AG08396 (cell line): ENCODE measurements at regions not wholly inside any gene's neighbourhood (a gene's known extent, or its start where the extent isn't known, plus 50 kb on each side); places are given as distances from the start of the nearest gene placed in this dataset.
"Not testable (repeated sequence)": the region's sequence is repeated elsewhere in the genome, so short reads cannot be mapped to it uniquely, and the experiment has no call there.

Experiments
- DNase-seq: peaks from one replicate; pipeline ENCODE4 v3.0.0; 2012; ENCODE audit warnings: low spot score, mixed read lengths

DNA sequence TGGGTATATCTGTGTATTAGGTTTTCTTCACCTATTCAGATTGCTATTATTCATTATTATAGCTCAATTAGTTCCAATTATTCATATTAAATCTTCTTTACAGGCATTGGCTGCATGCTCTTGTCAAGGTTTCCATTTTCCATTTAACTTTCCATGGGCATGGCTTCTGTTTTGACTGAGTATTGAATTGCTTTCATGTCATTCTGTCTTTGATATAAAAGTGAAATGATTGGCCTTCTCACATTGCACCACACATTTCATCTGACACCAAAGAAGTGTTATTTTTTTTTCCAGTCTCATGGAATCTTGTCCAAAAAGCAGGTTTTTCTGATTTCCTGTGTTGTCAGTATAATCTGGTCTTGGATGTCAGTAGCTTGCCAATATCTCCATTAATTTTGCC, 1244.3 kb downstream of the RAPGEF2 start:
- no peak for DNase-seq

DNA sequence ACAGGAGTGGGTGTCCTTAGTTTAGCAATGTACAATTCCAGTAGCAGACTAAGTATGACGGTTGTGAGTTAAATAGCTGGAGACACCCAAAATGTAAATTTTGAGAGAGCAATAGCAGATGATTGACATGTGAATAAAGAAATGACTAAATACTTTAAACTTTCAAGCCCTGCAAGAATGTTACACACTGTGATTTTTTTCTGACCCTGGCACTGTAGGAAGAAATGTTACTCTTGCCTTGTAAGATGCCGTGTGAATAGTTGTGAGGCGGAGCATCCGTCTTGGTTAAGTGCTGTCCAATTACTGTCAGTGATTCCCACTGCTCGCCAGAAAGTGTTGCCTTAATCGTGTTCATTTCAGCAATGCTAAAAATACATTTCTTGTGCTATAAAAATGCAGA, 1248.1 kb downstream of the RAPGEF2 start:
- no peak for DNase-seq

DNA sequence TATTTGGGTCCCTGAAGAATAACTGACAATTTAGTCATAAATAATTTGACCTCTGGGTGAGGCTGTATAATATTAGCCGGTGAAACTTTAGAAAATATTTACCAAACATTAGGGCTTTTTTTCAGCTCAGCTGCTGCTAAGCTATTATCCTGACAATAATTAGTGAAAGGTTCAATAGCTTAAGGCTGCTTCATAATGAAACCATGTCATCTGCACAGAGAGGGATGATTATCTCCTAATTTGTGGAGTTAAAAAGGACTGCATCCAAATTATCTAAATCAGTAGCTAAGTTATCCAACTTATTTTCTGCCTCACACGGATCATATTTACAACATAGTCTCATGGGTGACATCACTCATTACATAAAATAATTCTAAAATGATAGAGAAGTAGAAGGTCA, 1249.8 kb downstream of the RAPGEF2 start:
- no peak for DNase-seq

DNA sequence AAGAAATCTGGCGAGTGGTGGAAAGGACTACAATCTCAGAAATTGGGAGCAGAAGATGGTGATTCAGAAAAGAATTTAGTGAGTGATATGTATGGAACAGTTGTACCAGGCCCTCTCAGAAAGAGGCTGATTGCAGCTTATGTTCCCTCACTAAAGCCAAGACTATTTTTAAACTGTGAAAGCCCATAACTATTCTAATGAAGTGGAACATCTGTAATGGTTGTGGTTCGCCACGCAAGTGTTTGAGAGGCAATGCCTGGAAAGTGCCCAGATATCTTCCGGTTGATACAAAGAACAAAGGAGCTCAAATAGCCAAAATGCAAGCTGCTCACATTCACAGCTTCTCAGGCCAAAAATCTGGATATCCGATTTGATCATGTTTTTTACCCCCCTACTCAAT, 1250.7 kb downstream of the RAPGEF2 start:
- DNase-seq: no peak

DNA sequence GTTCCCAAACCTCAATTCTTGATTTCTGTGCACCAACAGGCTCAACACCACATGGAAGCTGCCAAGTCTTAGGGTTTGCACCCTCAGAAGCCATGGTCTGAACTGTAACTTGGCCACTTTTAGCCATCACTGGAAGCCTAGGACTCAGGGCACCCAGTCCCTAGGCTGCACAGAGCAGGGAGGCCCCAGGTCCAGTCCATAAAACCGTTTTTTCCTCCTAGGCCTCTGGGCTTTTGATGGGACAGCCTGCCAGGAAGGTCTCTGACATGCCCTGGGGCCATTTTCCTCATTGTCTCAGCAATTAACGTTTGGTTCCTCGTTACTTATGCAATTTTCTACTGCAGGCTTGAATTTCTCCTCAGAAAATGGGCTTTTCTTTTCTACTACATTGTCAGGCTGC, 1259.6 kb downstream of the RAPGEF2 start:
- no peak for DNase-seq

DNA sequence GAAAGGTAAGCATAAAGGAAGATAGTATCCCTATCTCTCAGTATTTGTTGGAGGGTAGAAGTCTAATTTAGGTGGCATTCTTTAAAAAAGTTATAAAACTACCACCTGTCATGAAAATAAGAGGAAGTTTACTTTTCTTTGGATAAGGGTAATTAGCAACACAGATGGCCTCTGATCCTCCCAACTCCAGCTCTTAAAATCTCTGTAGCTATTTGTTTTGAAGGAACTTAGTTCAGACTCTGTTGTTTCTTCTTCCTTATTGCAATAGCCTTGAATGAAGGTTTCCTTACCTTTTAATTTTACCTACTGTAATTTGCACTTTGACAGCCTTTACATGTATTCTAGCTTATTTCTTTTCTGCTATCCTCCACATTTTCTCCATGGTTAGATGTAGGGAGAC, 1261.3 kb downstream of the RAPGEF2 start:
- no peak for DNase-seq

DNA sequence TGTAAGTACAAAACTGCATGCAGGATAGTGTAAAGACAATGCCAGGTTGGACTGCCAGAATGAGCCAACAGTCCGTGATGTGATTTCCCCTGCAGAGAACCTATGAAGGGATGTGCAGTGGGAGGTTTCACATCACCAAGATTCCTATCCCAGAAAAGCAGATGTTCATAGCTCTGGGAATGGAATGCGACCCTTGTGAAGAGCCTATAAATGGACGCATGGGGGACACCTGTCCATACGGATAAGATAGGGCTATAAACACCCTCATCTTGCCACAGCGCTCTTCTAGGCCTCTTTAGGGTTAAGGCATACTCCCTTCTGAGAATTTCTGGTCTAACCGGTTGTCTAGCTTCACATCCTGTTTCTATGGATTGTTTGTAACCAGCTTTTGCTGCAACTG, 1261.8 kb downstream of the RAPGEF2 start:
- DNase-seq: not testable (repeated sequence)

DNA sequence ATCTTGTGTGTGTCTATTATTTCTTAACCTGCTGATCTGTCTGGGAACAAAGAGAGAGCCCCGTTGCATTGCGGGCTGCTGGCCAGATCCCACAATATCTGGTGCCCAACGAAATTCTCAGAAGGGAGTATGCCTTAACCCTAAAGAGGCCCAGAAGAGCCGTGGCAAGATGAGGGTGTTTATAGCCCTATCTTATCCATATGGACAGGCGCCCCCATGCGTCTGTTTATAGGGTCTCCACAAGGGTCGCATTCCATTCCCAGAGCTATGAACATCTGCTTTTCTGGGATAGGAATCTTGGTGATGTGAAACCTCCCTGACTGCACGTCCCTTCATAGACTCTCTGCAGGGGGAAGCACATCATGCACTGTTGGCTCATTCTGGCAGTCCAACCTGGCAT, 1262.5 kb downstream of the RAPGEF2 start:
- not testable (repeated sequence) for DNase-seq

DNA sequence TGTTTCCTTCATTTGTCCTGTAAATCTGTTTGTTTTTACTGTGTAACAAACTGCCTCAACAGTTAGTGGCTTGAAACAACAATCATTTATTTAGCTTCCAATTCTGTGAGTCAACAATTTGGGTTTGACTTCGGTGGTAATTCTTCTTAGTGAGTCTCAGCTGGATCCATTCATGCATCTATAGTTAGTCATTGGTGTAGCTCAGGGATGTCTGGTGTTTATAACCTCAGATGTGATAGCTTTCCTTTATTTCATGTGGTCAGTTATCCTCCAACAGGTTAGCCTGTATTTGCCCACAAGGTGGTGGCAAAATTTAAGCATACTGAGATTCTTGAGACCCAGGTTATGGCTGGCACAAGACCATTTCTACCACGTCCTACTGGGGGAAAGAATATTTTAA, 1267.2 kb downstream of the RAPGEF2 start:
- no peak for DNase-seq

DNA sequence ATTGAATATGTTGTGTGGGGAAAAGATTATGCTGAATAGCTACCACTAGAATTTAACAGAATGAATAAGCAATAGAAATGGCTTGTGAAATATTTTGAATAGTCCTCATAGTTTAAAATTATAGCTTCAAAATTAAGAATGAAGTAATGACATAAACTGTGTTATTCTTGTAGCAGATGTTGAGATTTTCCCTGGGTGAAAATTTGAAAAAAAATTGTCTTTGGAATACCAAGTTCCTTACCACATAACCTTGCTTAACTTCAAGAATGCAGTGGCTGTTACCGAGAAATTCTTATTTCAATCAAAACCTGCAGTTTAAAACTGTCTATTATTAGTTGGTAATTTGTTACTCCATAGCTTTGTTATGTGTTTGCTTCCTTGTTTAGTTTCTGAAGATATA, 1268.6 kb downstream of the RAPGEF2 start:
- DNase-seq: no peak

DNA sequence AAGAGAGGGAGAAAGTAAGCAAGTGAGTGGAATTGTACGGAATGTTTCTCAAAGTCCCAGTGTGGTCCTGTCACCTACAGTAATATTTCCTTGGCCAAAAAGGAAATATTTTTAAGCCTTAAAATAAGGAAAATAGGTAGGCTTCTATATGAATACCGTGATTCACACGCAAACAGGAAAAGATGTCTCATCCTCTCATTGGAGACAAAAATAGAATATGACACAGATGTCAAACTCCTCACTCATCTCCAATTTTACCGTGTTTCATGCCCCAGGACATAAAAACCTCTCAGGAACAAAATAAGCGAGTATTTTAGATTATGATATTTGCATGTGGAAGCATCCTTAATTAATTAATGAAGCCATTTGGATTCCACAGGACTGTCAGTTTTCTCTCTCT, 1269.5 kb downstream of the RAPGEF2 start:
- DNase-seq: no peak

DNA sequence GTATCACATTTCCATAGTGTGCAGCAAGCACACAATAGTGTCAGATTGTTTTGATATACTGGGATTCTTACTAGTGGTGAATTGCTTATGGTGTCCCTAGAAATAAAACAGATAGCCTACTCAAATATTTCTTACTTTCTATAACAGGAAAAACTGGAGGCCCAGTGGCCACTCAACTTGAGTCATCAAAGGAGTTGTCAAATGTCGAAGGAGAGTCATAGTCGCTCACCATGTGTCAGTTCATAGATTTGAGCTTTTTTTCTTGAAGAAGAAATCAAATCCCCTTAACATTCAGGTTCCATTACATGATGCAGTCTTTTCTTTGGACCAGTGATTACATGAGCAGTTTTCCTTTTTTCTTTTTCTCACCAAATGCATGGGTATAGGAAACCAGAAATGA, 1271.0 kb downstream of the RAPGEF2 start:
- DNase-seq: no peak

DNA sequence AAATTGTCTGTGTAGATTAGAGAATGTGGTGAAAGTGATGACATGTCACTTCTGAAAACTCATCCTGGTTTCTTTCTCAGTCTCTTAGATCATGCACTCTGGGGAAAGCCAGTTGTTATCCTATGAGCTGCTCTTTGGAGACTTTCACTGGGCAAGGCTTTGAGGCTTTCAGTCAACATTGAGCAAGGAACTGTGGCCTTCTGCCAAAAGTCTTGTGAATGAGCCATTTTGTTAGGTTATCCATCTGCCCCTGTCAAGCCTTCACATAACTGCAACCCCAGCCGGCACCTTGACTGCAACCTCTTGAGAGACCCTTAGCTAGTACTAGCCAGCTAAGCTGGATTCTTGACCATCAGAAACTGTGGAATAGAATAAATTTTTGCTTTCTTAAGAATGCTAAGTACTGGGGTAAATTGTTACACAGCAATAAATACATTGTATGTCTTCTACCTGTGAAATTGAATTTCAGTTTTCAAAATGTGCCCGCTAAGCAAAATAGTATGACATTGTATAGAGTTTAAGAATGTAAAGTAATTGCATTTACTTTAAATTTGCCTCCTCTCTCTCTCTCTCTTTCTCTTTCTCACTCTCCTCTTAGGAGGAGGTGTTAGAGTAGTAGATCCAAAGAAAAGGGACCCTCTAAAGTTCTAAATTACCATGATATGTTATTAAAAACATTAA, 1273.0 kb downstream of the RAPGEF2 start:
- no peak for DNase-seq

DNA sequence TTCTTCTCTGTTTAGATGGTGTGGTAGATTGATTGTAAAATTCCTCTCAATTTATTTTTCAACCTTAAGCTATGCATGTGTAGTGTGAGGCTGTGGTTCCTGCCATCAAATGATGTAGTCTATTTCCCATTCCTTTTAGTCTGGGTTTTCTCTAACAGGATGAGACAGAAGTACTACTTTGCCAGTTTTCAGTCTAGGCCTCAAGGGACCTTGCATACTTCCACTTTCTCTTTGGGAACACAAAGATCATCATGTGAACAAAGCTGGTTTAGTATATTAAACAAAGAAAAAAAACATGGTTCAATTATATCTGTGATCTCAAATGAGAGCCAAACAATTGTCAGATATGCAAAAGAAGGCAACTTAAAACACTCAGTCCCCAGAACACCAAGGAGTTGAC, 1284.0 kb downstream of the RAPGEF2 start:
- DNase-seq: no peak

DNA sequence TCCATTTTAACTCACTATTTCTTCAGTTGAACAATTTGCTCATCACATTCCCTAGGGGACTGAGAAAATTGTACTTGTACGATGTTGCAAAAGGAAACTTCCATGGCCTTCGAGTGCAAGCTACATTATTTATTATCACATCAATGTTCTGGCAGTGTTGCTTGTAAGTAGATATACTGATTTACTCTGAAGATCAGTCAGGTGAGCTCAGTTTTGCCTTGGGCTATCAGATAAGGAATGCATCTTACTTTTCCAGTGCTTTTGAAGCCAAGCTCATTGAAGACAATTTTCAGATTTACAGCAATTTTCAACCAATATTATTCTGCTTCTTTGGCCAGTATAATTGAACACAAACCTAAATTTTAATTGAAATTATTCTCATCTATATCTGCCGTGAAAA, 1296.9 kb downstream of the RAPGEF2 start:
- no peak for DNase-seq

DNA sequence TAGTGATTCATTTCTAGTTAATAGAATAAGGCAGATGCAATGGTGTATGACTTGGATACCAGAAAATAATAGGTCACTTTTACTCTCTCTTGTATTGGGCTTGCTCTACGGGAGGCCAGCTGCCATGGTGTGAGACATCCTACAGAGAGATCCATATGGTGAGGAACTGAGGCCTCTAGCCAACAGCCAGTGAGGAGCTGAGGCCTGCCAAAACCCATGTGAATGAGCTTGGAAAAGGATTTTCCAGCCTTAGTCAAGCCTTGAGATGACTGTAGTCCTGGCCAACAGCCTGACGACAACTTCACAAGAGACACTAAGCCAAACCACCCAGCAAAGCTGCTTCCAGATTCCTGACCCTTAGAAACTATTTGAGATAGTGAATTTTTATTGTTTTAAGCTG, 1300.2 kb downstream of the RAPGEF2 start:
- DNase-seq: no peak

DNA sequence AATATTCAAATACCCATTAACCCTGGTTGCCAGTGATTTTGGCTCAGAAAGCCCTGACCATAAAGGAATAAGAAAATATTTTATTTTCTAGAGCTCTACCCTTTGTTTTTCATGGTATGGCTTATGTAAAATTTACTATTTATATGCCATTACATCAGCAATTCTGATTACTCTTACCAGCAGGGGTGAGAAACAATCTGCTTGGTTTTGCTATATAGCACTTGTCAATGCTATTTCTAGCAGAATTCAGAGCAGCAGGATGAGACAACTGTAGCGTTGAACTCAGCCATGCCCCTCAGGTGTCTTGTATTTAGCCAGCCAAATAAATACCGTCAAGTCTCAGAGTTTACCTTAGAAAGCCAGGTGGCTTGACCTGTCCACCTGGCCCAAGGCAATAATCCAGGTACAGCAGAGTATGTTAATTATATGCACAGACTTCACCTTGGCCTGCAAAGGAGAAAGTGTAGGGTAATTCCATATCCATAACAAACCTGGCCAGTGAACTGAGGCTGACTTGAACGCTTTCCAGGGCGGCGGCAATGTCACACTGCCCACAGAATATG, 1303.5 kb downstream of the RAPGEF2 start:
- no peak for DNase-seq

DNA sequence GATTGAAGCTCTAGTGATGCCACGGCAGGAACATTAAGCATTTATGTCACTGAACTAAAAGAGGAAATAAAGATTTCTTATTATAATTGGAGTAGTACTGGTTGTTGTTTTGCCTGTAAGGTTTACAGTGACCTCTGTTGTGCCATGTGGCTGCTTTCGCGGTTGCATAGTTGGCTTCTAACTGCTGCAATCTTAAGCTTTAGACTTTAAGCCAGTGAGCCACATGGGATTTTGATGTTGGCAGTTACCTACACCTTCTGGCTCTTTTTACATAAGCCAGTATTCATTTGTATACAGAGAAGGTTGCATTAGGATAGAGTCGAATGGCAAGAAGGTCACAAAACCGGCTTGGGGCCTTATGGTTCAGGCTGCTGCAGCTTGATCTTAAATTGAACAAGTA, 1311.6 kb downstream of the RAPGEF2 start:
- no peak for DNase-seq

DNA sequence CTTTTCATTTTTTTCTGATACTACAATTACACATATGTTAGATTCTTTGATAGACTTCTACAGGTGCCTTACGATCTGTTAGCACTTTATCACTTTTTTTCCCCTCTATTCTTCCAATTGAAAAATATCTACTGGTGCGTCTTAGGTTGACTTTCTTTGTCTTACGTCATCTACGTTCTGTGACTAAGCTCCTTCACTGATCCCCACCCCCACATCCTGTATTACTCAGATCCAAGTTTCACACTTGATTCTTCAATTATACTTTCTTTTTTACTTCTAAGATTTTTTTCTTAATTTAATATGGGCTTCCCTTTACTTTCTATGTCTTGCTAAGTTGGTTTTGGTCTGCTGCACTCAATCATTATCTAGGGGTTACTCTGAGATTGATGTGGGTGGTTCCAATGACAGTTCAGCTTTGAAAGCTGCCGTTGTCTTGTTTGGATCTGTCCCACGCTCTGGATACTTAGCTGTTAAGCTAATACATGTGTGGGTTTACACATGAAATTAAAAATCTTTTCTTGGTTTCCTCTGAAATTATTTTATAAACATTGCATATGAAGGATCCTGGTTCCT, 1321.1 kb downstream of the RAPGEF2 start:
- DNase-seq: no peak

DNA sequence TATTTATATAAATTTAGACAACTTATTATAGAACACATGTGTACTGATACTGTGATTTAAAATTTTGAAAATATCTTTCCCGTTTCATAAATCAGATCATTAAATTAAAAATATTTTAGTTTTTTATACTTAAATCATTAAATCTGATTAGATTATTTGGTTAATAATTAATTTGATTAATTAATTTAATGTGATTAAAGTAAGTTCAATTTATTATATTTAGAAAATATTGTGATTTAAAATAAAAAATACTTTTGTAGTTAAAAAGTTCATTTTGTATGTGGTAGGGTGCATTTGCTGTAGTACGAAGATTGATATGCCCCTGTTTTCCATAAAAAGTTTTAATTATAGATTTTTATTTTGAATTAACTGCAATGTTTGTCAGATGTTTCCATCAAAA, 1323.4 kb downstream of the RAPGEF2 start:
- no peak for DNase-seq

DNA sequence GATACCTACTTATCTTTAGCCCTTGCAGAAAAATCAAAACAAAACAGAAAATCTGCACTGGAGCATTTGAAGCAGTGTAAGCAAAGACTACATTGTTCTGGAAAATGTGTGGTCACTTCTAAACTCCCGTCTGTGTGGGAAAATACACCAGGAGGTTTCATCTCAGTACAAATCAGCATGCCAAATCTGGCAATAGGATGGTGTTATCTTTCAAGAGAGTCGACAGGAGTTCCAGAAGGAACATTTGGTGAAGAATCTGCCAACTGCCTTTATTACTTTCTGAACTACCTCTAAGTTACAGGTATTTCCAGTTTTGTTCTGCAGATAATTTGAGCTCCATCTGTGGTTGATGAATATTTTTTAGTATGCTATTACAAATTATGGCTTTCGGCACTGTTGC, 1348.0 kb downstream of the RAPGEF2 start:
- no peak for DNase-seq

DNA sequence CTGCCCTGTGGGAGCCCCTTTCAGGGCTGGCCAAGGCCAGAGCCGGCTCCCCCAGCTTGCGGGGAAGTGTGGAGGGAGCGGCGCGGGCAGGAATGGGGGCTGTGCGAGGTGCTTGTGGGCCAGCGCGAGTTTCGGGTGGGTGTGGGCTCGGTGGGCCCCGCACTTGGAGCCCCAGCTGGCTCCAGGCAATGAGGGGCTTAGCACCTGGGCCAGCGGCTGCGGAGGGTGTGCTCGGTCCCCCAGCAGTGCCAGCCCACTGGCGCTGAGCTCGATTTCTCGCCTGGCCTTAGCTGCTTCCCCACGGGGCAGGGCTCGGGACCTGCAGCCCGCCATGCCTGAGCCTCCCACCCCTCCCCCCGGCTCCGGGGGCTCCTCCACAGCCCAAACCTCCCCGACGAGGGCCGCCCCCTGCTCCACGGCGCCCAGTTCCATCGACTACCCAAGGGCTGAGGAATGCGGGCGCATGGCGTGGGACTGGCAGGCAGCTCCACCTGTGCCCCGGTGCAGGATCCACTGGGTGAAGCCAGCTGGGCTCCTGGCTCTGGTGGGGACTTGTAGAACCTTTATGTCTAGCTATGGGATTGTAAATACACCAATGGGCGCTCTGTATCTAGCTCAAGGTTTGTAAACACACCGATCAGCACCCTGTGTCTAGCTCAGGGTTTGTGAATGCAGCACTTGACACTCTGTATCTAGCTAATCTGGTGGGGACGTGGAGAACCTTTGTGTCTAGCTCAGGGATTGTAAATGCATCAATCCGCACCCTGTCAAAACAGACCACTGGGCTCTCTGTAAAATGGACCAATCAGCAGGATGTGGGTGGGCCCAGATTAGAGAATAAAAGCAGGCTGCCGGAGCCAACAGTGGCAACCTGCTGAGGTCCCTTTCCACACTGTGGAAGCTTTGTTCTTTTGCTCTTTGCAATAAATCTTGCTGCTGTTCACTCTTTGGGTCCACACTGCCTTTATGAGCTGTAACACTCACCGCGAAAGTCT, 1379.1 kb downstream of the RAPGEF2 start:
- not testable (repeated sequence) for DNase-seq
